Loucy (cell line): ENCODE measurements at regions not wholly inside any gene's neighbourhood (a gene's known extent, or its start where the extent isn't known, plus 50 kb on each side); places are given as distances from the start of the nearest gene placed in this dataset.

Experiments used
- H2AFZ ChIP-seq: fragments of 200-600 bp; sonication (generic); 2 replicates; pipeline ENCODE4 v1.6.0; 2016; ENCODE audit warnings: antibody characterized with exemption, mild to moderate bottlenecking, low read length, moderate library complexity
- H3F3A ChIP-seq: fragments of 200-600 bp; 2 replicates; pipeline ENCODE4 v1.6.0; 2016; ENCODE audit warnings: antibody characterized with exemption, low read depth, mild to moderate bottlenecking
- H3K27me3 ChIP-seq: fragments of 200-600 bp; sonication (generic); 2 replicates; pipeline ENCODE4 v1.6.1; 2014; ENCODE audit warnings: low read length, mild to moderate bottlenecking; ENCODE audit not compliant: insufficient read depth, poor library complexity, severe bottlenecking
- H3K36me3 ChIP-seq: fragments of 200-600 bp; sonication (generic); 2 replicates; pipeline ENCODE4 v1.6.1; 2016; ENCODE audit warnings: low read length; ENCODE audit not compliant: insufficient read depth
- H3K4me1 ChIP-seq: fragments of 200-600 bp; sonication (generic); 2 replicates; pipeline ENCODE4 v1.5.1; 2014; ENCODE audit warnings: low read length, mild to moderate bottlenecking; ENCODE audit not compliant: insufficient read depth, poor library complexity, severe bottlenecking
- H3K4me2 ChIP-seq: fragments of 200-600 bp; sonication (generic); 2 replicates; pipeline ENCODE4 v1.6.0; 2014; ENCODE audit warnings: antibody characterized with exemption, low read length, low read depth, mild to moderate bottlenecking; ENCODE audit not compliant: poor library complexity, severe bottlenecking
- H3K4me3 ChIP-seq: fragments of 200-600 bp; sonication (generic); 2 replicates; pipeline ENCODE4 v1.5.1; 2014; ENCODE audit warnings: low read length, mild to moderate bottlenecking, mixed read lengths; ENCODE audit not compliant: poor library complexity, severe bottlenecking
- H3K79me2 ChIP-seq: fragments of 200-600 bp; sonication (generic); 2 replicates; pipeline ENCODE4 v1.6.1; 2014; ENCODE audit warnings: low read length; ENCODE audit not compliant: insufficient read depth
- H3K9ac ChIP-seq: fragments of 200-600 bp; sonication (generic); 2 replicates; pipeline ENCODE4 v1.6.0; 2014; ENCODE audit warnings: mild to moderate bottlenecking, low read depth, low read length, moderate library complexity; ENCODE audit not compliant: poor library complexity, severe bottlenecking
- H3K9me2 ChIP-seq: fragments of 200-600 bp; sonication (generic); replicated peaks from 2 replicates; pipeline ENCODE4 v1.6.1; 2016; ENCODE audit warnings: low read depth, low read length, mixed read lengths
- H3K9me3 ChIP-seq: fragments of 200-600 bp; sonication (generic); 2 replicates; pipeline ENCODE4 v1.6.1; 2014; ENCODE audit warnings: mild to moderate bottlenecking, antibody characterized with exemption, low read length, low read depth; ENCODE audit not compliant: insufficient read depth
- H4K20me1 ChIP-seq: fragments of 200-600 bp; sonication (generic); 2 replicates; pipeline ENCODE4 v1.6.0; 2014; ENCODE audit warnings: antibody characterized with exemption, low read length, mild to moderate bottlenecking; ENCODE audit not compliant: insufficient read depth, poor library complexity, severe bottlenecking
- CTCF ChIP-seq: fragments of 200-600 bp; sonication (generic); conservative IDR thresholded peaks from 2 replicates; pipeline ENCODE4 v1.5.1; 2014; ENCODE audit warnings: mild to moderate bottlenecking, antibody characterized with exemption, low read length
- EZH2phosphoT487 ChIP-seq: fragments of 200-600 bp; IDR thresholded peaks from 2 replicates; pipeline ENCODE4 v1.6.1; 2018; ENCODE audit warnings: antibody characterized with exemption, mild to moderate bottlenecking, moderate library complexity, borderline replicate concordance

DNA sequence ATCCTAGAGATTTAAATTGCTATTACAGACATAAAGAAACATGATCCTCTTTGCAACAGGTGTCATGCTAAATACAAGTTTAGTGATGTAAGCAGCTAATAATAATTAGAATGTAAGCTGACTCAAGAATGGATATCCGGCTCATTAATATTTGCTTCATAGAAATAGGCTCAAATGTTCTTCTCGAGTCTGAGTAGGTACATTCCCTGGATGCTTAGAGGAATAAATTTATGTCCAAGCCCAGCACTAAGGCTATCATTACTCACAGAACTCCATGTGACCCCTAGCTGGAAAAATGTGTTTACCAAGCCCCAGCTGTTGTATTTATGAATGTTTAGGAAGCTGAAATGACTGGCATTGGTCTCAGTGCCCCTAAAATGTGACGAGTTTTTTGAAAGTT is 87.6 kb upstream of the TSPAN7 start:
- Histone ChIP-seq H3F3A (no peaks in the 10 kb centered on the region), H2AFZ (no peak overlapping the region), H3K9me3 (no peaks in the 10 kb centered on the region), H3K9ac (no peak overlapping the region), H3K36me3 (no peaks in the 10 kb centered on the region), H3K9me2 (no peaks in the 10 kb centered on the region), H3K27me3 (no peaks in the 10 kb centered on the region), H4K20me1 (no peaks in the 10 kb centered on the region), H3K4me1 (no peaks in the 10 kb centered on the region), H3K4me3 (no peak overlapping the region), H3K4me2 (no peak overlapping the region), H3K79me2 (no peaks in the 10 kb centered on the region)
- TF ChIP-seq CTCF (no peak), EZH2phosphoT487 (no peak)

- Histone ChIP-seq H3K4me2 (no peak overlapping the region), H3K9me3 (no peaks in the 10 kb centered on the region), H3K4me3 (no peak overlapping the region), H2AFZ (no peak overlapping the region), H4K20me1 (no peaks in the 10 kb centered on the region), H3K79me2 (no peaks in the 10 kb centered on the region), H3K27me3 (no peaks in the 10 kb centered on the region), H3K9me2 (no peaks in the 10 kb centered on the region), H3F3A (no peaks in the 10 kb centered on the region), H3K4me1 (no peaks in the 10 kb centered on the region), H3K9ac (no peak overlapping the region), H3K36me3 (no peaks in the 10 kb centered on the region)
- TF ChIP-seq CTCF (no peak), EZH2phosphoT487 (no peak)
Measured at GRCh38 chrX:38474543-38474942, 86.8 kb upstream of the TSPAN7 start.

DNA sequence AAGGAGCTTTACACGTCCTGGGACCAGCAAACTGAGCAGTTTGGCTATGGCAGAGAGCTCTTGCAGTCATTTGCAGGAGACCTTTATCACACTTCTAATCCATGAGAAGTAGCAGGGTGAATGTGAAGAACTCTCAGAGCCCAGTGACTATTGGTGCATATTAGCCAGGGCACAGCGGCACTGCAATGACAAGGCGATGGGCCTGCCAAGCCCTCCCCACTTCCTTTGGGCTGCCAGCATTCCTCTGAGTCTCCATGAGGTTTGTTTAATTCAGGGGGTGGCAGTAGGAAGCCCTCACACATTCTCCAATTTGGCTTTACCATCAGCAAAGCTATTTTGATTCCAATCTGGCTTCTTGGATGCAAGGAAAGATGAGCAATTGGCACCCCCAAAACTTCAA is 79.2 kb upstream of the TSPAN7 start:
- Histone ChIP-seq H4K20me1 (no peaks in the 10 kb centered on the region), H3K79me2 (no peaks in the 10 kb centered on the region), H3F3A (no peaks in the 10 kb centered on the region), H3K4me2 (no peak overlapping the region), H2AFZ (no peak overlapping the region), H3K4me1 (no peaks in the 10 kb centered on the region), H3K9me3 (no peaks in the 10 kb centered on the region), H3K36me3 (no peaks in the 10 kb centered on the region), H3K9me2 (no peaks in the 10 kb centered on the region), H3K27me3 (no peaks in the 10 kb centered on the region), H3K4me3 (no peak overlapping the region), H3K9ac (no peak overlapping the region)
- TF ChIP-seq CTCF (no peak), EZH2phosphoT487 (no peak)
